ENCODE measurements at regions not wholly inside any gene's neighbourhood (a gene's known extent, or its start where the extent isn't known, plus 50 kb on each side); places are given as distances from the start of the nearest gene placed in this dataset.
"Not testable (repeated sequence)": the region's sequence is repeated elsewhere in the genome, so short reads cannot be mapped to it uniquely, and the experiment has no call there.

DNA sequence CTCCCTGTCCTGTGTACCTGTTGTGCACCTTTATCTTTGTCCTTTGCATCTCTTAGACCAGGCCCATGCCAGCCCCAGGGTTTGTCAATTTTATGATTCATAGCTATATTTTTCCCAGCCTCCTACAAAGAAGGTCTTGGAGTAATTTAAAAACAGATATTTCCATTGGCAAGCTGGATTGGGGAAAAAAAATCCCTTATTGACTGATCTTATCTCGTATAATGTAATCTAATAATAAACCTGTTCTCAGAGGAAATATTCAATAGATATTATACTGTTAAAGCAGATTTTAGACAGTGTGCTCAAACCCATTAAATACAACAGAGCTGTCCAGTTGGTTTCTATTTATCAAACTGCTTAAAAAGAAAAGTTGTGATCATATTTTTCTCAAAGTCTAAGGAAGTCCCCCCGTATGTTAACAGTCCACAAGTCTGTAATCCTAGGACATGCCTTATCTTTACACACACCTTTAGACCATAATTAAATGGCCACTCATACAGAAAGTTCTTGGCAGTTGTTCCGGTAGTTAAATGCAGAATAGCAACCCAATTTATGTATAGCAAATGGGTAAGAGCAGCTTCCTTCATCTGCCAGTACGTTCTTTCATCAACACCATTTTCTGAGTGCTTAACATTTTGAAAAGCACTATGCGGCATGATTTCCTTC, 700.9 kb upstream of the NR2F2 start:
- no peak for DNase-seq

DNA sequence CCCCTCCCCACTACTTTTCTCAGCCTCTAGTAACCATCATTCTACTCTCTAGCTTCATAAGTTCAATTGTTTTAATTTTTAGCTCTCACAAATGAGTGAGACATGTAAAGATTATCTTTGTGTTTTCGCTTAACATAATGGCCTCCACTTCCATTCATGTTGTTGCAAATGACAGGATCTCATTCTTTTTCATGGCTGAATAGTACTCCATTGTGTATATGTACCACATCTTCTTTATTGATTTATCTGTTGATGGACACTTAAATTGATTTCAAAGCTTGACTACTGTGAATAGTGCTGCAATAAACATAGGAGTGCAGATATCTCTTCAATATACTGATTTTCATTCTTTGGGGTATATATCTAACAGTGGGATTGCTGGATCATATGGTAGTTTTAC, 699.8 kb upstream of the NR2F2 start:
- DNase-seq, result no peak

DNA sequence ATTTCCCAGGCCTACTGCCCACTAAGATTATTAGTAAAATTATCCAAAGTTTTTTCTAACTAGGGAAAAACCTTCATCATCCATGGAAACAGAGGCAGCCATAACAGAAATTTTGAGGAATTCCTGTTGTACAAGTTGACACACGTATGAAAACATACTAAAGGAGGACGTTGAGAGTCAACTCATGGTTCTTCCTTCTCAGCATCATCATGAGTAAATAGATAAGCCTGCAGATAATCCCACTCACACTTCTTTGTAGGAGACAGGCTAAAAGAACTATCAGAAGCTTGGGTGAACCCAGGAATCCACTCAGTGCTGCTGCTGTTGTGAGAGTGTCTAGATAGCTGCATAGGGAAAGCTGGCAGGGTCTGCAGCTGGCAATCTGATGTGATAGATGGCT, 694.8 kb upstream of the NR2F2 start:
- no peak for DNase-seq

GRCh38 chr15:95636107-95636506, 694.4 kb upstream of the NR2F2 start:
- DNase-seq, result no peak

DNA sequence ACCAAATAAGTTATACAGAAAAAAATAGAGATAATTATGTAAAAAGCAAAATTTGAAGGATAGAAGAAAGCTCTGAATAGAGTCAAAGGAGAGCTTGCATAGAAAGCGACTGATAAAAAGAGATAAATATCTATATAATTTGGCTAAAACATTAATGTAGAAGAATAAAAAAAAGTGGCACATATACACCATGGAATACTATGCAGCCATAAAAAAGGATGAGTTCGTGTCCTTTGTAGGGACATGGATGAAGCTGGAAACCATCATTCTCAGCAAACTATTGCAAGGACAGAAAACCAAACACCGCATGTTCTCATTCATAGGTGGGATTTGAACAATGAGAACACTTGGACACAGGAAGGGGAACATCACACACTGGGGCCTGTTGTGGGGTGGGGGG, 693.3 kb upstream of the NR2F2 start:
- DNase-seq, result not testable (repeated sequence)

DNA sequence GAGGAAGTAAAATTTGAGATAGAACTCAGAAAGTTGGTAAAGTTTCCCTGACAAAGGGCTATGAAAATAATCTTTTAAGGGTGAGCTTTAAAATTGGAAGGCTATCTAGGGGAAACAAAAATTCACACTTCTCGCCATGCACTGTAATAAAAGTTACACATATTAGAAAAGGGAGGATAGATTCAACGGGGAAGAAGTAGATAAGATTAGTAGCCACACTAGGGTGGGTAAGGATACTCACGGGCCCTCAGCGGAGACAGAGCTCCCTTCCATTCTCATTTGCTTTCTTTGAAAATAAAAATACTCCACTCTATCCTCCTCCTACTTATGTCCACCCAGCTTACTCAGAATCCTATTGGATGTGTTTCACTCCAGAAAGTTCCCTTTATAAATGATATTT, 691.3 kb upstream of the NR2F2 start:
- no peak for DNase-seq

GRCh38 chr15:95644100-95644875, 686.2 kb upstream of the NR2F2 start:
- no peak for DNase-seq

- DNase-seq, result no peak
These were observed 684.6 kb upstream of the NR2F2 start for GRCh38 chr15:95645791-95646338.

- no peak for DNase-seq
These were observed 683.8 kb upstream of the NR2F2 start for GRCh38 chr15:95646484-95647273.

- DNase-seq, result no peak
These were observed 682.8 kb upstream of the NR2F2 start for GRCh38 chr15:95647531-95648277.

DNA sequence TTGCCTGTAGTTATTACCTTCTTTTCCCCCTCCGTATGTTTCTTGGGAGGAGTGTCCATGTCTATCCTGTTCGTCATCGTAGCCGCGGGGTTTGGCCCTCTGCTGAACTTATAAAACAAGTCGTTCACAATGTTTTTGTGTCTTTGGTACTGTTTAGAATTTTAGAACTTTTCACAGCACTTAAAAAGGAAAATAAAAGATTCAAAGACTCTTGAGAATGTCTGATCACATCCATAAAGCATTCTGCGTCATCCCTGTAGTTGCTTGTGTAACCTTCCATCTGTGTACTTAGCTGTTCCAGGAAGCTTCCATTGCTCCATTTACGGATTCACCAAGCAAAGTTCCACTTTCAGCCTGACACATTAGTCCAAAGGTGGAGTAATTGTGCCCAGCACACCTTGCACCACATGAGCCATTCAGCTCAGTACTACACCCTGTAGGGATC, 677.1 kb upstream of the NR2F2 start:
- DNase-seq, result no peak

DNA sequence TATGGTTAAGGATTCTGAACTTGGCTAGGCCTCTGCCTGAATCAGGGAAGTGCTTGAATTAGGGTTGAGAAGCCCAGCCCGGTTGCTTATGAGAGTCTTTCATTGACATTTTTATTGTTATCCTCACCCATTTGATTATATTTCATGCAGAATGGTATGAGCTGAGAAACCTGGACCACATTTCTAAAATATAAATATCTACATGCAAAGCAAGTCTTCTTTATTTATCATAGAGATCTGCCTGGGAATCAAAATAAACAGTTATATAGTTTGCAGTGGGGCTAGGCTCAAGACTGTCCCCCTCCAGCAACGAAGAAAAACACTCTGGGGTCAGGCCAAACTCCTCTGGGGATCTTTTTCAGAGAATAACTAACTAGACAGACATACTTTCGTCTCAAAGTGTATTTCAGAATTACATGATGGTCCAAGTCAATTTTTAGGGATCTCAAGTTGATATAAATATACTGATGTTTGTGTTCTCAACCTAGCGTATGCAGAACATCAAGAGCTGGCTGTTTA, 675.4 kb upstream of the NR2F2 start:
- no peak for DNase-seq

GRCh38 chr15:95656595-95656994, 673.9 kb upstream of the NR2F2 start:
- no peak for DNase-seq

DNA sequence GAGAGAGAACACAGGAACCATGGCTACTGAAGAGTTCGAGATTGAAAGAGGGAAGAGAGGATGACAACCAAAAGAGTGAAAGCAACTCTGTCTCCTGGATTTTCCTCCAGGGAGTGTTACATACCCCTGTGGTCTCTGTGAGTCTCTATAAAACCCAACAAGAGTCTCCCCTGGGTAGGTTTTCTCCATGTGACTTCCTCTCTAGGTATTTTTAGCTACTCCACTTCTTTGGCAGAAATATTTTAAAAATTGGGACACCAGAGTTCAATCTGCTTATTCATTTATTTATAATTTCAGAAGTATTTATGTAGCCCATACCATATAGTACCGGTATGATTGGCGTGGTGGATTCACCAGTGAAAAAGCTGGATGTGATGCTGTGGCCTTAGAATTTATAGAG, 671.7 kb upstream of the NR2F2 start:
- DNase-seq, result no peak

DNA sequence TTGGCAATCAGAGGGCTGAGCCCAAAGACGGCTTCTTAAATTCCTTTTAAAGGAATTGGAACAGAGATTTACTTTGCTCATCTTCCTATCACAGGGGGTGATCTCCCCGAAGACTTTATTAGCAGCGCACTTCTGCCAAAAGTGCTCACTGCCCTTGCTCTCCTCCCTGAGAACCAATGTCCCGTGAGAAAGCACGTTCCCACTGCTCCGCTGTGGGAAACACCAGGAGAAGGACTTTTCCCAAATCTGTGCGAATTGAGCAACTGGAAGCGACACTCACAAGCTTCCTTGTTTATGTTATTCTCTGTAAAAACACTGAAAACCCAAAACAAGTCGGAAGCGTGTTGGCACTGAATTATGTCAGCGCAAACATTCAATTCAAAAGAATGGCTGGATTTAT, 670.8 kb upstream of the NR2F2 start:
- no peak for DNase-seq

GRCh38 chr15:95662638-95663037, 667.9 kb upstream of the NR2F2 start:
- DNase-seq, result no peak

- no peak for DNase-seq
These were observed 667.1 kb upstream of the NR2F2 start for GRCh38 chr15:95663156-95664100.

DNA sequence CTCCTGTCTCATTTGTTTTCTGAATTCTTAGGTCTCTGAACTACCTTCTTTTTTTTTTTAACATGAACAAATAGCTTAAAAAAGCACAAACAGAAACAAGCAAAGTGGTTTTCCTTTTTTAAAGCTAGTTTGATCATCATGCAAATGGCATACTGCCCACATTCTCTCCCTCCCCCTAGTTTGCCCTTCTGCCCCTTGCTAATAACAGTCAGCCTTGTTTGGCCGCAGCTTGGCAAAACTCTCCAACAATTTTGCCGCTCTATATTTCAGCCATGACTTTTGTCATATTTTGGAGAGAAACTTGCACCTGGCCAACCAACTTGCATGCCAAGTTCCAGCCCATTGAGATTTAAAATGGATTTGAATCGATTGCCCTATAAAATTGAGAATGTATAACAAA, 666.0 kb upstream of the NR2F2 start:
- no peak for DNase-seq

DNA sequence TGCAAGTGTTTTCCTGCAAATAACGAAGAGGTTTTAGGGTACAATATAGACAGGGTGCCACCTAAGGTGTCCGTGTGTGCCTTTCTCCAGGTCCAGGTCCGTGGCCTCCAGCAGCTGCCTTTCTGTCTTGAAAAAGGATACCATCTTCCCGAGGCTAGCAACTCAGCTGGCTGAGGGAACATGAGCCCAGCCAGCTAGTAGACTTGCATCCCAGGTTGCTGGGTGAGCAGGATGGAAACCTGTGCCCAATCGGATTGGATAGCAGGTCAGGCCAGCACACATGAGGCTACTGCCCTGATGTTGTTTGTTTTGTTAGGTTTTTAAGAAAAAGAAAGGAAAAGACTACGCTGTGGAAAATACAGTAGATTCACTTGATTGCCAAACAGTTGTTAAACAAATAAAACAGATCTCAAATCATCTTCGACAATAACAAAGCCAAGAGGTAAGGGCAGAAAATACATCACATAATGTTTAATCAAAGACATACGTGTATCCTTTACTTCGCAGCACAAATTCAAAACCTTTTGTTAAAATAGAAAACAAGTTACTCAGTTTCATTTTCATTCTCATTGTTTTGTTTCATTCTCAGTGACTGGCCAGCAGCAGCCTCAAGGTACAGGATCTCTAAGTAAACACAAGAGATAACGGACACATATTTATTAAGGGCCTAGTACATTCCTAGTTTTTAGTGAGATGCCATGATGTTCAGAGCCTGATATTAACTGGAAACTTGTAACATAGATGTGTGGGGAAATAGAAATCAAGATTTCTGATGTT, 661.2 kb upstream of the NR2F2 start:
- no peak for DNase-seq

DNA sequence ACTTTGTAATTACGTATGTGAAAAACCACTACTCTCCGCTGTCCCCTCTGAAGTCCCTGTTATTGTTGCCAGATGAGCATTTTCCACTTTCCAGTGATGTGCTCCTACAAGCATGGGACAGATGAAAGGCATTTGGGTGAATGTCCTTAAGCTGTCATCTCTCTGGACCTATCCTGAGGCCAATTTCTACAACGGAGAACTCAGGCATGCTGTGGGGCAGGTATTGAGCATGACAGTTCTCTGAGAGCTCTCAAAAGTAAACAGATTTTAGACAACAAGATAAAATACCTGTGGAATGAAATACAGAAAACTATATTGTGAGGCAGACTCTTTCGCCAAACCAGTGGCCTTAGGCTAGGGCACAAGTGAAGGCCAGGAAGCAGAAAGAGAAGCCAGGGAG, 656.5 kb upstream of the NR2F2 start:
- no peak for DNase-seq
